ENCODE measurements at regions not wholly inside any gene's neighbourhood (a gene's known extent, or its start where the extent isn't known, plus 50 kb on each side); places are given as distances from the start of the nearest gene placed in this dataset.

GRCh38 chr3:159786489-159787177, 202.0 kb upstream of the IL12A start:
- Mint-ChIP-seq H3K9me3 (no peaks in the 10 kb centered on the region), H3K27ac (no peak overlapping the region), H3K36me3 (ENCODE audit: insufficient read depth in 2 of 2) (no peaks in the 10 kb centered on the region), H3K4me1 (ENCODE audit: low read depth) (no peaks in the 10 kb centered on the region), H3K27me3 (ENCODE audit: low read depth) (peaks cover 14% of the 10 kb centered on the region), H3K4me3 (no peak overlapping the region)
- peak in 1 of 2 donors; percentile 47 for ATAC-seq (replicated peaks in 1 of 2)
- no peak for DNase-seq

GRCh38 chr3:159787178-159787574, 201.5 kb upstream of the IL12A start:
- Mint-ChIP-seq H3K27ac (no peak overlapping the region), H3K4me3 (no peak overlapping the region), H3K27me3 (ENCODE audit: low read depth) (peaks cover 14% of the 10 kb centered on the region), H3K4me1 (ENCODE audit: low read depth) (no peaks in the 10 kb centered on the region), H3K36me3 (ENCODE audit: insufficient read depth in 2 of 2) (no peaks in the 10 kb centered on the region), H3K9me3 (no peaks in the 10 kb centered on the region)
- DNase-seq (no peak), ATAC-seq (replicated peaks in 1 of 2) (no peak)

GRCh38 chr3:159787794-159788205, 200.8 kb upstream of the IL12A start:
- H3K4me1 Mint-ChIP-seq (ENCODE audit: low read depth): no peaks in the 10 kb centered on the region
- no peak overlapping the region for H3K4me3 Mint-ChIP-seq
- H3K36me3 Mint-ChIP-seq (ENCODE audit: insufficient read depth in 2 of 2): no peaks in the 10 kb centered on the region
- peaks cover 14% of the 10 kb centered on the region for H3K27me3 Mint-ChIP-seq (ENCODE audit: low read depth)
- DNase-seq (no peak), ATAC-seq (replicated peaks in 1 of 2) (no peak)
- no peak overlapping the region for H3K27ac Mint-ChIP-seq
- H3K9me3 Mint-ChIP-seq: no peaks in the 10 kb centered on the region

GRCh38 chr3:159788291-159788690, 200.3 kb upstream of the IL12A start:
- Mint-ChIP-seq H3K4me3 (no peak overlapping the region), H3K27ac (no peak overlapping the region), H3K27me3 (ENCODE audit: low read depth) (peaks cover 14% of the 10 kb centered on the region), H3K4me1 (ENCODE audit: low read depth) (no peaks in the 10 kb centered on the region), H3K36me3 (ENCODE audit: insufficient read depth in 2 of 2) (no peaks in the 10 kb centered on the region), H3K9me3 (no peaks in the 10 kb centered on the region)
- DNase-seq (no peak), ATAC-seq (replicated peaks in 1 of 2) (no peak)

- Mint-ChIP-seq H3K9me3 (no peaks in the 10 kb centered on the region), H3K27ac (no peak overlapping the region), H3K4me3 (no peak overlapping the region), H3K27me3 (ENCODE audit: low read depth) (peaks cover 10% of the 10 kb centered on the region), H3K4me1 (ENCODE audit: low read depth) (no peaks in the 10 kb centered on the region), H3K36me3 (ENCODE audit: insufficient read depth in 2 of 2) (no peaks in the 10 kb centered on the region)
- DNase-seq (no peak), ATAC-seq (replicated peaks in 1 of 2) (no peak)
Observed at GRCh38 chr3:159789017-159789416, 199.6 kb upstream of the IL12A start.

GRCh38 chr3:159789742-159790635, 198.6 kb upstream of the IL12A start:
- ATAC-seq (replicated peaks in 1 of 2) (no peak), DNase-seq (no peak)
- no peak overlapping the region for H3K4me3 Mint-ChIP-seq
- H3K27me3 Mint-ChIP-seq (ENCODE audit: low read depth): peaks cover 5% of the 10 kb centered on the region
- no peaks in the 10 kb centered on the region for H3K9me3 Mint-ChIP-seq
- no peak overlapping the region for H3K27ac Mint-ChIP-seq
- H3K4me1 Mint-ChIP-seq (ENCODE audit: low read depth): no peaks in the 10 kb centered on the region
- no peaks in the 10 kb centered on the region for H3K36me3 Mint-ChIP-seq (ENCODE audit: insufficient read depth in 2 of 2)

- DNase-seq (no peak), ATAC-seq (replicated peaks in 1 of 2) (no peak)
- Mint-ChIP-seq H3K4me3 (no peak overlapping the region), H3K9me3 (no peaks in the 10 kb centered on the region), H3K27me3 (ENCODE audit: low read depth) (peaks cover 16% of the 10 kb centered on the region), H3K36me3 (ENCODE audit: insufficient read depth in 2 of 2) (no peaks in the 10 kb centered on the region), H3K27ac (no peak overlapping the region), H3K4me1 (ENCODE audit: low read depth) (no peaks in the 10 kb centered on the region)
Observed at GRCh38 chr3:159791336-159791735, 197.3 kb upstream of the IL12A start.

GRCh38 chr3:159792070-159792469, 196.6 kb upstream of the IL12A start:
- no peaks in the 10 kb centered on the region for H3K36me3 Mint-ChIP-seq (ENCODE audit: insufficient read depth in 2 of 2)
- peaks cover 5% of the 10 kb centered on the region for H3K4me1 Mint-ChIP-seq (ENCODE audit: low read depth)
- no peaks in the 10 kb centered on the region for H3K9me3 Mint-ChIP-seq
- H3K27ac Mint-ChIP-seq: no peak overlapping the region
- no peak for ATAC-seq (replicated peaks in 1 of 2)
- no peak for DNase-seq
- no peak overlapping the region for H3K4me3 Mint-ChIP-seq
- H3K27me3 Mint-ChIP-seq (ENCODE audit: low read depth): peaks cover 15% of the 10 kb centered on the region

GRCh38 chr3:159795042-159795441, 193.6 kb upstream of the IL12A start:
- ATAC-seq (replicated peaks in 1 of 2): no peak
- H3K27ac Mint-ChIP-seq: no peak overlapping the region
- H3K4me3 Mint-ChIP-seq: no peak overlapping the region
- DNase-seq: no peak
- no peaks in the 10 kb centered on the region for H3K36me3 Mint-ChIP-seq (ENCODE audit: insufficient read depth in 2 of 2)
- no peaks in the 10 kb centered on the region for H3K9me3 Mint-ChIP-seq
- H3K4me1 Mint-ChIP-seq (ENCODE audit: low read depth): peaks cover 10% of the 10 kb centered on the region
- peaks cover 19% of the 10 kb centered on the region for H3K27me3 Mint-ChIP-seq (ENCODE audit: low read depth)

- no peaks in the 10 kb centered on the region for H3K36me3 Mint-ChIP-seq (ENCODE audit: insufficient read depth in 2 of 2)
- H3K4me1 Mint-ChIP-seq (ENCODE audit: low read depth): peaks cover 10% of the 10 kb centered on the region
- H3K9me3 Mint-ChIP-seq: no peaks in the 10 kb centered on the region
- no peak overlapping the region for H3K27ac Mint-ChIP-seq
- DNase-seq (no peak), ATAC-seq (replicated peaks in 1 of 2) (no peak)
- no peak overlapping the region for H3K4me3 Mint-ChIP-seq
- peaks cover 23% of the 10 kb centered on the region for H3K27me3 Mint-ChIP-seq (ENCODE audit: low read depth)
Observed at GRCh38 chr3:159795681-159796175, 192.9 kb upstream of the IL12A start.

- Mint-ChIP-seq H3K9me3 (no peaks in the 10 kb centered on the region), H3K36me3 (ENCODE audit: insufficient read depth in 2 of 2) (no peaks in the 10 kb centered on the region), H3K27ac (no peak overlapping the region), H3K4me1 (ENCODE audit: low read depth) (peaks cover 10% of the 10 kb centered on the region), H3K4me3 (no peak overlapping the region), H3K27me3 (ENCODE audit: low read depth) (peaks cover 23% of the 10 kb centered on the region)
- no peak for ATAC-seq (replicated peaks in 1 of 2)
- no peak for DNase-seq
Observed at GRCh38 chr3:159796226-159796625, 192.4 kb upstream of the IL12A start.

- Mint-ChIP-seq H3K4me3 (no peak overlapping the region), H3K36me3 (ENCODE audit: insufficient read depth in 2 of 2) (no peaks in the 10 kb centered on the region), H3K27ac (no peak overlapping the region), H3K9me3 (no peaks in the 10 kb centered on the region), H3K4me1 (ENCODE audit: low read depth) (peaks cover 10% of the 10 kb centered on the region), H3K27me3 (ENCODE audit: low read depth) (peaks cover 23% of the 10 kb centered on the region)
- DNase-seq: no peak
- peak; percentile 22 to 47 for ATAC-seq (replicated peaks in 1 of 2)
Observed at GRCh38 chr3:159796744-159797143, 191.9 kb upstream of the IL12A start.

GRCh38 chr3:159797771-159798170, 190.9 kb upstream of the IL12A start:
- Mint-ChIP-seq H3K4me1 (ENCODE audit: low read depth) (peaks cover 10% of the 10 kb centered on the region), H3K27me3 (ENCODE audit: low read depth) (peaks cover 25% of the 10 kb centered on the region), H3K36me3 (ENCODE audit: insufficient read depth in 2 of 2) (no peaks in the 10 kb centered on the region), H3K4me3 (no peak overlapping the region), H3K9me3 (no peaks in the 10 kb centered on the region), H3K27ac (no peak overlapping the region)
- DNase-seq (no peak), ATAC-seq (replicated peaks in 1 of 2) (no peak)

All from activated T-cell treated with anti-CD3 and anti-CD28 coated beads, Interleukin-2, amount 50 U/mL, for 72 hours (primary cell).